Islet of Langerhans (tissue), 1 donor: ENCODE measurements at regions not wholly inside any gene's neighbourhood (a gene's known extent, or its start where the extent isn't known, plus 50 kb on each side); places are given as distances from the start of the nearest gene placed in this dataset.

Experiments
- FAIRE-seq: peaks from one replicate; lab custom pipeline; 2011; peaks lifted over from hg19 to GRCh38; lab: Jason Lieb, UNC

DNA sequence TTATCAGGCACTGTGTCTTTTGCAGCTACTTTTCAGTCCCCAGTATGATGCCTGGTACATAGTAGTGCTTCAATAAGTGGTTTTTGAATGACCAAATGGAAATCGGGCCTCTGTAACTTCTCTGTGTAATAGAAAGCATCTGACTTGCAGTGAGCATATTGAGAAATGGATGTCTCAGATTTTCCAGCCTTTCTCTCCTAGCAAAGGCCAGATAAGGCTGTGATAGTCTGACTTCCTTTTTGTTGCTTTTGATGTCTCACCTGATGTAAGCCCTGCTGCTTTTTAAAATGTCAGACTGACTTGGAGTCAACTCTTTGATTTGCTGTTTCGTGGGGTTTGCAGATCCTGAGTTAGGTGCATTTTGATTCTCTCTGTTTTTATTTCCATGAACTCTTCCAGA is 590.0 kb upstream of the ZNF608 start:
- FAIRE-seq: no peak

DNA sequence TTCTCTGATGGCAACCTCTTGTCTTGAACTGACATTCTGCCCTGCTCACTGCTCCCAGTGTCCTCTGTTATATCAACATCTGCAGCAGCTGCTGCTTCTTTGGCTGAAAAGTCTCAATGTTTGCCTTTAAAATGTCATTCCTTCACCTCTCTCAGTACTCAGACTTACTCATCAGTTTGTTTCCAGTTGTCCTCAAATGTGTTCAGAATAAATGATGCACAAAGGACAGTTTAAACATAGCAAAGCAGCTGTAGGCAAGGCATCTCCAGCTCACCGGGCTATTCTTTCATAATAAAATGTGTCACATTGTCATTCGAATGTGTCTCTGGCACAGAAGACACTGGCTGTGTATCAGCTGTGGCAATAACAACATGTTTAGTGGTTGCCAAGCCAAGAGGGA is 590.9 kb upstream of the ZNF608 start:
- FAIRE-seq: no peak

DNA sequence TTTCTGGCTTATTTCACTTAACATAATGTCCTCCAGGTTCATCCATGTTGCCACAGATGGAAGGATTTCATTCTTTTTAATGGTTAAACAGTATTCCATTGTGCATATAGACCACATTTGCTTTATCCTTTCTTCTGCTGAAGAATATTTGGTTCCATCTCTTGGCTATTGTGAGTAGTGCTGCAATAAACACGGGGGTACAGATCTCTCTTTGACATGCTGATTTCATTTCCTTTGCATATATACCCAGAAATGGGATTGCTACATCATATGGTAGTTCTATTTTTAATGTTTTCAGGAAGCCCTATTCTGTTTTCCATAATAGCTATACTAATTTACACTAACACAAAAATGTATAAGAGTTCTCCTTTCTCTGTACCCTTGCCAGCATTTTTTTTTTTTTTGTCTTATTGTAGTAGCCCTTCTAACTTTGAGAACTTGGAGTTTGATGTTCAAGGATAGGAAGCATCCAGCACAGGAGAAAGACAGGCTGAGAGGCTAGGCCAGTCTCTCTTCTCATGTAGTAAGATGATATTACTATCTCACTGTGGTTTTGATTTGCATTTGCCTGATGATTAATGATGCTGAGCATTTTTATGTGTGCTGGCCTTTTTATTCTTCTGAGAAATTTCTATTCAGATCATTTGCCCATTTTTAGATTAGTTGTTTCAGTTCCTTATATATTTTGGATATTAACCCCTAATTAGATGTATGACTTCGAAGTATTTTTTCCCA is 592.2 kb upstream of the ZNF608 start:
- FAIRE-seq: no peak

DNA sequence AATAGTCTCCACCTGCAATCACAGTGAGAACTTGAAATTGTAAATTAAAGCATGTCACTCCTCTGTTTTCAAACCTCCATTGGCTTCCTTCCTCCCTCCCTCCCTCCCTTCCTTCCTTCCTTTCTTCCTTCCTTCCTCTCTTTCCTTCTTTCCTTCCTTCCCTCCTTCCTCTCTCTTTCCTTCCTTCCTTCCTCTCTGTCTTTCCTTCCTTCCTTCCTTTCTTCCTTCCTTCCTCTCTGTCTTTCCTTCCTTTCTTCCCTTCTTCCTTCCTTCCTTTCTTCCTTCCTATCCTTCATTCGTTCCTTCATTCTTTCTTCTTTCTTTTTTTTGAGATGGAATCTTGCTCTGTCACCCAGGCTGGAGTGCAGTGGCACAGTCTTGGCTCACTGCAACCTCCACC is 595.0 kb upstream of the ZNF608 start:
- no peak for FAIRE-seq

DNA sequence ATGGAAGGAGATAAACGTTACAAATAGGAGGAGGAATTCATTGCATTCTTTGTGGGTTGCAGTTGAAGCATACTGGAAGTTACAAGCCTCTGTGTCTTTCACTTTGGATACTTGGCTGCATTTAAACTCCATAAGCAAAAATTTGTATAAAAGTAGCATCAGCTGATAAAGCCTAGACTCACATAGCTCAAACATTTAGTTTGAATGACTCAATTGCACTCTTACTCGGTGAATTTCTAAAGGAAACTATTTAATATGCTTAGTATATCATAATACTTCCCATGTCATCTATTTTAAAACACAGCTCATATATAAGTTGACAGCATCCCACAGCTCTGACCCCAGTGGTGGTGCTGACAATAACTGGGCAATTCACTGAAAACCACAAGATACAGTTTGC is 596.6 kb upstream of the ZNF608 start:
- no peak for FAIRE-seq

DNA sequence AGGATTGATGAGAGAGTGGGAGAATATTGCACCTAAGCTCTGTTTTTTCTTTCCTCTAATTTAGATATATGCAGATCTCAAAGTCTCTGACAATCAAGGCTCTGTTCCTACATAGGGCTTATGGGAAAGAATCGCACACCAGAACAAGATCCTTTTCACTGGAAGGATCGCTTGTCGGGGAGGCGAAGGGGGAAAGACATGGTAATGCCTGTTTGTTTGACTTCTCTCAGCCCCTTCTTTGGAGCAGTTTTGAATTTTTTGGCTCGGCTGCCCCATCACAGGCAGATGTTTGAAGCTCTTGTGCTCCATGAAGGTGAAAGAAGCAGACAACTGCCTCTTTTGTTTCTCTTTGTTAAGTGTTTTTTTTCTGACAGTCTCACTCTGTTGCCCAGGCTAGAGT is 599.9 kb upstream of the ZNF608 start:
- no peak for FAIRE-seq

DNA sequence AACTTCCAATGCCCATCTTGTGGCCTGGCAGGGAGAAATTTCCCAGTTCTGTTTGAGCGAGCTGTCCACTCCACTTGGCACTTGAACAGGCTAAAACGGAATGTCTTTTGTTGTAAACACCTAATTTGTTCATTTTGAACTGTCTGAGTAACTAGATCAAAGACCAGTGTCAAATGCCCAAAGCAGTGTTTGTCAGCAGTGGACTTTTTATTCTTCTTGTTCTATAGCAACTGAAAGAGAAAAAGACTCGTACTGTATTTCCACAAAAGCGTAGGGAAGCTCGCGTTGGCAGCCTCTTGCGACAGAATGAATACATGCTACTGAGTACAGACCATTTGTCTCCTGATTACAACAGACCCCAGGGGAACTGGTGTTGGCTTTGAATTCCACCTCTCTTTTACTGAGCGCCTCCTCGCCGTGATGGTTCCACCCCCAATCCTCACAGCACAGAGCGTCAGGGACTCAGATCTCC is 601.8 kb upstream of the ZNF608 start:
- no peak for FAIRE-seq

DNA sequence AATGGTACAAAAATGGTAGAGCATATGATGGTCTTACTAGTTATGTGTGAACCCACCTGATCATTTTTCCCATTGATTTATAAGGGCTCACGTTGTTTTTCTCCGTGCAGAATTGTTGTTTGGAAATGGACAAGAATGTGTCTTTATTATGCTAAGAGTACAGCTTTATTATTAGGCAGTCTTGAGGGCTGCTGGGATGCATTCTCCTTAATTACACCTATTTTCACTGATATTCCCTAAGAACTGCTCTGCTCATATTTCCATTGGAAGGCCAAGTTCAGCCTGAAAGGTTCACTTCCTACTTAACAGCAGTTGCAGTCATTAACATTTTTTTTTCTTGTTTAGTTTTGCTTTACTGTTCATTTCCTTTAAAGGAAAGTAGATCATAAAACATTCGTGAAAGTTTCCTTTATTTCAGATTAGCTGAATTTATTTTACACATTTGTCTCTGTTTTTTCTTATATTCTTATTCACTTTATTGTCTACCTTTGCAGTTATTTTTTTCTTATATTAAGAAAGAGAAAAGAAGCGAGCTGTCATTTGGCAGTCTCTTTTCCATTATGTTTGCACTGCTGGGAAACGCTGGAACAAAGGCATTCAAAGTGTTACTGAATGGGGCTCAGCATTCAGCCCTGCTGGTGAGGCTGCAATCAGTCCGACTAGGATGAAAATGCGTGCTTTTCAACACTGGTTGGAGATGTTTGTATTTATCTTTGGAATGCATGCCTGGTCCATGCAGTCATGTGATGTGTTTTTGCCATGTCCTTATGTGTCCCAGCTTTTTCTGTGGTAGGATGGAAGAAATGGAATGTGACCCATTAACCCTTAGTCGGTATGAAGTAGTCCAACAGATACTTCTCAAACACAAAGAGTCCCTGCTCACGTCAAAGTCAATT is 602.7 kb upstream of the ZNF608 start:
- no peak for FAIRE-seq

DNA sequence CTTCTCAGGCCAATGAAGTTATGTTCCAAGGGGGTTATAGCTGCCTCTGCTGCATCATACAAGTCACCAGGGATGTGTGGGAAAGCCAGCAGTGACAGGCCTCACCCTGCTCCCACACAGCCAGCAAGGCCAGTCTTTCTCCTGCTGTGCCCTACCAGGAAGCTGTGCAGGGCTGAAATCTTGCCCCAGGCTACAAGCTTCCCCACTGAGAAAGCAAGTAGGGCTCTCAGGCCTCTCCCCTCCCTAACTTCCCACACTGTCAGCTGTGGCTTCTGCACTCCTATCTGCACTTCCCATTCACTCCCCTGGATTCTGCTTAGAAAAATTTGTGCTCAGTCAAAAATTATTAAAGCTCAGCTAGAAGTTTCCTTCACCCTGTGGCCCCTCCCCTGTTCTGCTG is 611.2 kb upstream of the ZNF608 start:
- FAIRE-seq: no peak

DNA sequence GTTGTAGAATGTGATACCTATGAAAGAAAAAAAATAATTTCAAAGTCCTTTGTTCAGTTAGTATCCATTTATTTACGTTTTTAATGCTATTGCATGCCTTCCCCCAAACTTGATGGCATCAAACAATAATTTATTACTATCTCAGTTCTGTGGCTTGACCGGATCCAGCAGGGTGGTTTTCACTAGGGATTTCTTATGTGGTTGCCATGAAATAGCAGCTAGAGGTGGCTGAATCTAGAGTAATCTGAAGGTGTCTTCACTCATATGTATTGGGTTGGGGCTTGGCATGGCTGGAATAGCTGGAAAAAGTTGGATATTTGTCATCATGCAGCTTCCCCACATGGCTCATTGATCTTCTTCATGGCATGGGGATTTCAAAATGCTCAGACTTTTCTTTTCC is 619.3 kb upstream of the ZNF608 start:
- FAIRE-seq: no peak

DNA sequence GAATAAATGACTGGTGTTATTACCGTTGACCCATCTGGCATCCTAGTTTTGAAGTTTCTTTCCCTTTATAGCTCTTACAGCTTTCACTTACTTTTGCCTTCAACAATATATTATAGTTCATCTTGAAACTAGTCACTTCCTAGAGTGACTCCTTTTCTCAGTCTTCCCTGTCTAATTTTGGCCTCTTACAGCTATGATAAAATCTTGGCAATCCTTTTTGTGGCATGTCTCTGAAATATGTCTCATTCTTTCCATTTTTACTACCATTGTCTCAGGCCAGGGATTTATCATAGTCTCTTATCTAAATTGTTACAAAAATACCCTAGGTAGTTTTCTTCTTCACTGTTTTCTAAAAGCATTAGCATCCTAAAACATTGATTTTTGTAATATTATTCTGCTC is 621.3 kb upstream of the ZNF608 start:
- no peak for FAIRE-seq

DNA sequence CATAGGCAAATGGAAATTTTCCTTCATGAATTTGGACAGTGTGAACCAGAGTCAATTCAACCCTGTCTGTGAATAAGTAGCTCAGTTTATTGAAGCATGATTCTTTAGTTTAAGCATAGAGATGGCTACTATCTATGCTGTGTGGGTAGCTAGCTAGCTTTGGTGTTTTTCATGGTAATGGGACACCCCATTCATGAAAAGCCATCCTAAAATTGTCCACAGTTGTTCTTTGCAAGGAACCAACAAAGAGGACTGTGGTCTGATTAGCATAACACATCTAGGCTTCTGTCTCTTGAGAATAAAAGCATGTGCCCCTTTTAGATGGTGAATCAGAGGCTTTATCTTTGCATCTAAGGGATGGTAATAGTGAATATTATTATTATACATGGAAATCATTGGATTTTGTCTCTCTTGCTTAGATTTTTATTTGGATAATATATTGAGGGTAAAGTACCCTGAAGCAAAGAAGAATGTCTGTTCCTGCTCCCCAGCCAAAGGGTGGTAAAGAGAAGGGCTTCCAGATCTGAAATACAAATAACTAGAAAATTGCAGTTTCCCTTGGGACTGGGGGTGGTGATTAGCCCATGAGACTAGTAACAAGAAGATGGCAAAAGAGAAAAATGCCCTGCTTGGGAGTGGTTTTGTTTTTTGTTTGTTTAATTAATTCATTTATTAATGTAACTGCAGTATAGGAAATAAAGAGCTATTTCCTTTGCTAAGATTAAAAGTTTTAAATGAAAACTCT is 624.2 kb upstream of the ZNF608 start:
- FAIRE-seq: no peak

DNA sequence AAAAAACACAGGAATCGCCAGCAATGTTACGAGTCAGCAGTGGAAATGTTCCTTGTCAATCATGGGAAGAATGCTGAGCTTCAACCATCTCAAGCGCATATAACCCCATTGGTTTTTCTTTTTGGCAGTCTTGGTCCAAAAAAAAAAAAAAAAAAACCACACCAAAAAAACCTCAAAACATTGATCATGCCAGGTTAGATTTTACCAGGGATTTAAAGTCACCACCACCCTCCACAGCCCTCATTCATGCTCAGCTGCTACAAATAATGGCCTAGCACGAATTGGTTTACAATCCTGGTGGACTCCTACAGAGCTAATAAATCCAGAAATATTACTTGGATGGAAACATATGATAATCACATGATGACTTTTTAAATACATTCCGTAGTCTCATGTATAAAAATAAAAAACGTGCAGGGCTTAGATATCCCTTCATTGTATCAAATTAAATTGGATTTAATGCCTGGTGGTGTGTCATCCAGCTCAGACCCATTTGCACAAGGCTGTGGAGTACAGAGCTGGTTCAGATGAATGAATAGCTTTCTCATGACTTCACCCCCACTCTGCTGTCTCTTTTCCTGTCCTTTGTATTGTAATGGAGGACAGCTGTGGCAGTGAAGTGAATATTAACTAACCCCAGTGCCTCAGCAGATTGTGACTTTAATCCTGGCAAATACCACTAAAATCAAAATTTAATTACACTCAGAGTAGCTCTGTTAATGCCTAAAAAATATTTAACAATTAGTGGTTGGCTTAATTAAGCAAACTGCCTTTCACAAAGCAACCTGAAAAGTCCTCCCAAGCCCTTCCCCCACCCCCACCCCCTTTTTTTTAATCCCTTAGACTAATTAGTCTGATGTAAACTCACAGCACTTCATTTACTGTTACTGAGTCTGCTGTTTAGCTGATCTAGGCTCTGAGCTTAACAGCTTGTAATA is 626.5 kb upstream of the ZNF608 start:
- FAIRE-seq: no peak

DNA sequence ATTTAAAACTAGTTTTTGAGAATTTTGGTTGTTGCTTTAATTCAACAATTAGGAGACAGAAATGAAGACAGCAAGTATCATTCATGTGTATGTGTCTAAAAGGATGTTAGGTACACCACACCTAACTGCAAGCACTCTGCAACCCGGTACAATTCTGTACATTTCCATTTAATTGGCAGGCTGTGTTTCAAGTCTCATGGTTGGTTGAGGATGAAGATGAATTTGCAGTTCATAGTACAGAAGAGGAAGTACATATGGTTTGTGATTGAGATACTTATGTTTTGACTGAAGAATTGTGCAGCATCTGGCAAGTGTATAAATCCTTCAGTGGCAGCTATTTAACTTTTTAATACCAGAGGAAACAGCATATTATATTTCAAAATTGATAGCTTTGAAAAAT is 628.7 kb upstream of the ZNF608 start:
- no peak for FAIRE-seq

DNA sequence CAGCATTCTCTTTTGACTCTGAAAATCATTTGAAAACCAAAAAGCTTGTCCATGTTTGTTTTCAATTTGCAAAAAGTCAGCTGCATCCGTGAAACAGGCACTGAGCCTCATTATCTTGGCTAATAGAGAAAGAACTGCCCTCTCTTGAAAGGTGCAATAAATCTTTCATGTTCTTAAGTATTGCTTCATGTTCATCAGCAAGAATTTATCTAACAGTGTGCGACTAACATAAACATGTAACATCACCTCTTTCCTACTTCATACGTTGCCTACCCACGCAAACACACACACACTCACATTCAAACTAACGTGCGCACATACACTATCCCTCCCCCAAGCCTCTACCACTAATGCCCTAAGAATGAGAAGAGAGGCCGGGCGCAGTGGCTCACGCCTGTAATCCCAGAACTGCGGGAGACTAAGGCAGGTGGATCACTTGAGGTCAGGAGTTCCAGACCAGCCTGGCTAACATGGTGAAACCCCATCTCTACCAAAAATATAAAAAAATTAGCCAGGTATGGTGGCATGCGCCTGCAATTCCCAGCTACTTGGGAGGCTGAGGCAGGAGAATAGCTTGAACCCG is 629.7 kb upstream of the ZNF608 start:
- no peak for FAIRE-seq

DNA sequence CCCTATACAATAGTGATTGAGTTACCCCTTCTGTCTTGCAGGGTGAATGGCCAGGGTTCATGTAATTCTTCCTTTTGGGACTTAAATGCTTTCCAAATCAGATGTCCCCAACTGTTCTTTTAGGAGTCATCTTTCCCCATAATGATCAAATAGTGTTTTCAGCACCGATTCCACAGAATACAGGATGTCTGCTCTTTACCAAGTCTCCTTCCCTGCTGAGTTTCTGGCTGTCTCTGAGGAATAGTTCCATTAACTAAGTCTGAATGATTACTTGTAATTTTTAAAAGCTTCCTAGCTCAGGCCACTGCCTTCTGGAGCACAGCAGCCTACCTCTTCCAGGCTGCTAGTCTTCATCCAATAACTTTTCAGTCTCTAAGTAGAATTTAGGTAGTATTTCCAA is 630.7 kb upstream of the ZNF608 start:
- FAIRE-seq: no peak

DNA sequence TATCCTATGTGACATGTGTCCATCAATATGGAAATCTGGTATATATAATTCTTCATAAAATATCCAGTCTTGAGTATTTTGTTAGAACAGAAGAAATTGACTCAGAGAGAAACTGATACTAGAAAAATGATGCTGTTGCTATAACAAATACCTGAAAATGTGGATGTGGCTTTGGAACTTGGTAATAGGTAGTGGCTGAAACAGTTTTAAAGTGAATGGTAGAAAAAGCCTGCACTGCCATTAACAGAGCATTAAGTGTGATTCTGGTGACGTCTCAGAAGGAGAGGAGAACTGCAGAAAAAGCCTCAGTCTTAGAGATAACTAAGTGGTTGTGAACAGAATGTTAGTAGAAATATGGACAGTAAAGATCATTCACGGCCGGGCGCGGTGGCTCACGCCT is 634.9 kb upstream of the ZNF608 start:
- no peak for FAIRE-seq

DNA sequence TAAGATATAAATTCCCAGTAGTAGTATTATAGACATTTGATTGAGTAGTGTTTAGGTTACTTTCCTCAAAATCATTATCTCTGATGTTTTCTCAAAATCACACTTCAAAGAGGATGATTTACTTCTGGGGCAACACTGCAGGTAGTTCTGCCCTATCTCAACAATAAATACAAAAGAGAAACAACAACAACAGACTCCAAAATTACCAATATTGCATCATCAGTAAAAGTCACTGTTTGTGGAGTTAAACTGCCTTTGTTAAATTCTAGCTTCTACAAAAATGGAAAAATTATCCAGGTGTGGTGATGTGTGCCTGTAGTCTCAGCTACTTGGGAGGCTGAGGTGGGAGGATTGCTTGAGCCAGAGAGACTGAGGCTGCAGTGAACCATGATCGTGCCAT is 637.6 kb upstream of the ZNF608 start:
- no peak for FAIRE-seq

DNA sequence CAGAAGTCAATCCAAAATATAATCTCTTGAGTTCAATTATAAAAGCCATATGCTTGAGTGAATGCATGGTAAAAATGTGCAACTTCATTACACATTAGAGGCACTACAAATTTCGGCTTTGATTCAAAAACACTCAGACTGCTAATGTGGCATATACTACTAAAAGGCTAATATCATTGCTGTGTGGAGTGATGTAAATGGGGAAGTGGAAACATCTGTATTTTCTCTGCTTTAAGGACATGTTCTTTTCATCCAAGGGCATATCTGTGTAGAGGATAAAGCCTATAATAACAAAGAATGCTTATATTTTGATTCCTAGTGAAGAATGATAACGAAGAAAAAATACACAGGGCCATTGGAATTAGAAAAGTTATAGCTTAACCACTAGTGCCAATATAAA is 643.9 kb upstream of the ZNF608 start:
- no peak for FAIRE-seq

DNA sequence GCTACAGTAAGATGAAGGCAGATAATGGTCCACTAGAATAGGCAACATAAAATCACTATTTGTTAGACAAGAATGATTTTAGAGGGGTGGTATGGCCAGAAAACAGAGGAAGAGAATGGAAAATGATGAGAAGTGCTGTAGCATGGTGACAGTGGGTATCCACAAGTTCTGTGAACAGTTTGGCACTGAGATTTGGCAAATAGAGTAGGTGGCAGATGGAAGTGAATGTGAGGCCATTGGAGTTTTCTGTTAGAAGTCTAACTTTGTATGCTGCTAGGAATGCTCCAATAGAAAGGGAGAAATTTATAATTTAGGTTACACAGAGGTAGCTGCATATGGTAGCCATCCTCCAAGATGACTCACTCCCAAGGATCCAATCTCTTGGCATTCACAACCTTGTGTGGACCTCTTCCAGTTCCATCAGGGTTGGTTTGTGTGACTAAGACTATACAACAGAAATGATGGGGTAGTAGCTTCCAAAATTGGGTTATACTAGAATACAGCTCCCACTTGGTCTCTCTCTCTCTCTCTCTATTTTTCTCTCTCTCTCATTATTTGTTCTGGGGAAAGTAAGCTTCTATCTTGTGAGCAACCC is 646.9 kb upstream of the ZNF608 start:
- FAIRE-seq: no peak

DNA sequence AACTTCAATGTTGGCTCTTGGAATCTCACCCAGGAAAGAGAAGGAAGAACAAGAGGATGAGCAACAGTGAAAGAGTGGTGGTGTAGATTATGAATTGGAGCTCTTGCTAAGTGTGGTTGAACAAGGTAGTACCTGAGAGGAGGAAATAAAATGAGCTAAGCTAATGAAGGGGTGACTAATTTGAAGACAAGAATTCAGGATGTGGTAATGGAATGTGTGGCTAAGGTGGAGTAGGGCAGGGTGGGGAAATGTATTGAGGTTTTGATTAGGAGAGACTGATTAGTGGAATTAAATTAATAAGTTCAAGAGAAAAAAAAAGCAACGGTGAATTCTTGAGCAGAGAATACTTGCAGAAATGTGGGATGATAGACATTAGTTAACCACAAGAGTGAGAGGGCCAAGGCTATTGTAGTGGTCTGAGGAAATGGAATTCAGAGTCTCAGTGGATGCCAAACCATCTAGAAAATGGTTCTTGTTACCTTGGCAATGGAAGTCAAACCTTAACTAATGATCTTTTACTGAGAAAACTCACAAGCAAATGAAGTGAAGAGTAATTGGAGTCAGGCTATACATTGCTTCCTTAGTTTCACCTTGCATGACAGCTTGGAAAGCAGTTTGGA is 648.3 kb upstream of the ZNF608 start:
- FAIRE-seq: no peak
